BJ (cell line): ENCODE measurements at regions not wholly inside any gene's neighbourhood (a gene's known extent, or its start where the extent isn't known, plus 50 kb on each side); places are given as distances from the start of the nearest gene placed in this dataset.

ENCODE experiments used
- CTCF ChIA-PET: fragments of 350-600 bp; formaldehyde crosslinking; extraction: SDS; loops from one replicate; lab custom pipeline; 2021; ENCODE audit warnings: antibody characterized with exemption, inconsistent platforms; lab: Yijun Ruan, JAX
- POLR2A ChIA-PET: fragments of 300-600 bp; sonication (Branson Sonifier 250); formaldehyde crosslinking; extraction: SDS; loops from one replicate; lab custom pipeline; 2021; ENCODE audit warnings: antibody characterized with exemption; lab: Charles Lee
- DNase-seq: peaks from one replicate; pipeline ENCODE4 v3.0.0-alpha.2; 2011; ENCODE audit warnings: low read depth
- H3K27me3 ChIP-seq: 2 replicates; pipeline ENCODE4 v1.6.0; 2011; ENCODE audit warnings: low read length; ENCODE audit not compliant: control insufficient read depth, insufficient read depth
- H3K36me3 ChIP-seq: 2 replicates; pipeline ENCODE4 v1.5.1; 2011; ENCODE audit warnings: low read length; ENCODE audit not compliant: control insufficient read depth, insufficient read depth
- H3K4me3 ChIP-seq: 2 replicates; pipeline ENCODE4 v1.5.1; 2011; ENCODE audit warnings: low read depth, mild to moderate bottlenecking, control low read depth, low read length
- TF ChIP-seq, protein P1 (sequence below): IDR thresholded peaks from 2 replicates; pipeline ENCODE4 v1.5.1; 2011; ENCODE audit warnings: low read depth, mild to moderate bottlenecking, control low read depth, inconsistent platforms, low read length, moderate library complexity; ENCODE audit not compliant: insufficient read depth

DNA sequence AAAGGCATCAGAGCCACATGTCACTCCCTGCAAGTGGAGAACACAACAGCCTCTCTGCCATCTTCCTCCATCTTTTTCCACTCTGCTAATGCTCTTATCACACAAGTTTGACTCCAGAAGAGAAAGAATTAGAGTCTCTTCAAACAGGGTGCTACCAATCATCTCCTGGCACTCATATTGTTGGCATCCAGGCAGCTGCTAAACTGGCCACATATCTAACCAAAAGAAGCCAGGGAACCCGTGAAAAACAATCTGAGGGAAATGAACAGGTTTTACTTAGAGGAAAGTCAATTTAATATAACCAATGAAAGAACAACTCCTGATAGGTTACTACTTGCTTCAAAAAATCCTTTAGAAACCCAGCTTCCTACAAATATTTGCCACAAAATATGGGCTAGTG lies 117.2 kb downstream of the SLC25A46 start:
- no peak overlapping the region for H3K4me3 ChIP-seq
- TF ChIP-seq, protein P1, sequence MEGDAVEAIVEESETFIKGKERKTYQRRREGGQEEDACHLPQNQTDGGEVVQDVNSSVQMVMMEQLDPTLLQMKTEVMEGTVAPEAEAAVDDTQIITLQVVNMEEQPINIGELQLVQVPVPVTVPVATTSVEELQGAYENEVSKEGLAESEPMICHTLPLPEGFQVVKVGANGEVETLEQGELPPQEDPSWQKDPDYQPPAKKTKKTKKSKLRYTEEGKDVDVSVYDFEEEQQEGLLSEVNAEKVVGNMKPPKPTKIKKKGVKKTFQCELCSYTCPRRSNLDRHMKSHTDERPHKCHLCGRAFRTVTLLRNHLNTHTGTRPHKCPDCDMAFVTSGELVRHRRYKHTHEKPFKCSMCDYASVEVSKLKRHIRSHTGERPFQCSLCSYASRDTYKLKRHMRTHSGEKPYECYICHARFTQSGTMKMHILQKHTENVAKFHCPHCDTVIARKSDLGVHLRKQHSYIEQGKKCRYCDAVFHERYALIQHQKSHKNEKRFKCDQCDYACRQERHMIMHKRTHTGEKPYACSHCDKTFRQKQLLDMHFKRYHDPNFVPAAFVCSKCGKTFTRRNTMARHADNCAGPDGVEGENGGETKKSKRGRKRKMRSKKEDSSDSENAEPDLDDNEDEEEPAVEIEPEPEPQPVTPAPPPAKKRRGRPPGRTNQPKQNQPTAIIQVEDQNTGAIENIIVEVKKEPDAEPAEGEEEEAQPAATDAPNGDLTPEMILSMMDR = no peak
- no peak for DNase-seq
- ChIA-PET POLR2A (no interaction called here), CTCF (no interaction called here)
- no peaks in the 10 kb centered on the region for H3K27me3 ChIP-seq
- H3K36me3 ChIP-seq = no peaks in the 10 kb centered on the region

GRCh38 chr5:110865400-110866094 lies 126.7 kb downstream of the SLC25A46 start:
- DNase-seq = no peak
- H3K36me3 ChIP-seq = no peaks in the 10 kb centered on the region
- TF ChIP-seq, protein P1 = peak; percentile 52
- ChIA-PET POLR2A (no interaction called here), CTCF (interaction anchor here (0.6 to 1.3 kb wide), 4 partner anchors 9 to 176 kb away, joined by 3 to 6 read pairs (median 4); no protein-coding TSS in a partner anchor)
- H3K4me3 ChIP-seq = no peak overlapping the region
- H3K27me3 ChIP-seq = no peaks in the 10 kb centered on the region

- TF ChIP-seq, protein P1 = no peak
- Histone ChIP-seq H3K36me3 (no peaks in the 10 kb centered on the region), H3K27me3 (no peaks in the 10 kb centered on the region), H3K4me3 (no peak overlapping the region)
- CTCF ChIA-PET = no interaction called here
- DNase-seq = no peak
- POLR2A ChIA-PET = no interaction called here
Observed at GRCh38 chr5:110869927-110870326, 131.1 kb downstream of the SLC25A46 start.

DNA sequence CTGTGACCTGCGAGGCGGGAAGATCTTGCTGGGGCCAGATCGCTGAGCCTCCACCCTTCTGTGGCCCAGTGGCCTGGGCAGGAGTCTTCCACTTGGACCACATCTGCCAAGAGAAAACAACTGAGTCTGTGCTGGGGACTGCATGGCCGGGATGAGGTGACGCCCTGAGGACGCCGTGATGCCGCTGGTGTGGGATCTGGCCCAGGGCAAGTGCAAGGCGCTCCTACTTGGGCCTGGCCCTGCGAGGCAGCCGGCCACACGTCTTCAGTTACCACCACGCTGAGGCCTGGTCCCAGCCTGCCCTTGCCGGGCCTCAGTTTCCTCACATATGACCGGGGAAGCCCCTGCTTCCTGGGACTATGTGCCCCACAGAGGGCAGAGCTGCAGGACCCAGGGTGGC lies 133.4 kb downstream of the SLC25A46 start:
- Histone ChIP-seq H3K4me3 (no peak overlapping the region), H3K27me3 (no peaks in the 10 kb centered on the region), H3K36me3 (no peaks in the 10 kb centered on the region)
- TF ChIP-seq, protein P1 = no peak
- DNase-seq = no peak
- POLR2A ChIA-PET = no interaction called here
- CTCF ChIA-PET = no interaction called here

GRCh38 chr5:110872963-110873362 lies 134.2 kb downstream of the SLC25A46 start:
- Histone ChIP-seq H3K27me3 (no peaks in the 10 kb centered on the region), H3K4me3 (no peak overlapping the region), H3K36me3 (no peaks in the 10 kb centered on the region)
- TF ChIP-seq, protein P1 = no peak
- ChIA-PET POLR2A (no interaction called here), CTCF (interaction anchor here (0.6 kb wide), 1 partner anchor 116 kb away, joined by 3 read pairs; no protein-coding TSS in a partner anchor)
- no peak for DNase-seq
